NCI-H748 treated with DMSO at 0.1 percent for 48 hours (cell line): ENCODE measurements at regions not wholly inside any gene's neighbourhood (a gene's known extent, or its start where the extent isn't known, plus 50 kb on each side); places are given as distances from the start of the nearest gene placed in this dataset.

Source experiments
- DNase-seq: peaks from one replicate; lab custom pipeline; 2025; lab: John Stamatoyannopoulos, UW

DNA sequence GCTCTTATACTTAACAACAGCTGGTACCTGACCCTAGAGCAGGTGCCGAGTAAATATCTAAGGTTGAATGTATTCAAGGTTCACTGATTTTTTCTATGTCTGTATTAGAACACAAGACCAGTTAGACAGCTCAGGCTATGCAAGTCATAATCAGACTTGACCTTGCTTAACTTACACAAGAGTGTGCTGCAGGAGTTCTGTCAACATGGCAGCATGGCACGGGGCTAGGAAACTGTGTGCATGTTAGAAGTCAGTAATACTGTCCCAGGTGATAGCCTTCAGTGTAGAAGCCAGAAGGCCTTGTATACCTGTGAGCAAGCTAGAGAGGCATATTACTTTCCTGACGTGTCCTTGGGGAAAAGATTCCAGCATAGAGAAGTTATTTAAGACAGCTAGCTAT lies 253.1 kb downstream of the FAT3 start:
- no peak for DNase-seq

- no peak for DNase-seq
These were observed 255.9 kb downstream of the FAT3 start for GRCh38 chr11:92480499-92480898.

DNA sequence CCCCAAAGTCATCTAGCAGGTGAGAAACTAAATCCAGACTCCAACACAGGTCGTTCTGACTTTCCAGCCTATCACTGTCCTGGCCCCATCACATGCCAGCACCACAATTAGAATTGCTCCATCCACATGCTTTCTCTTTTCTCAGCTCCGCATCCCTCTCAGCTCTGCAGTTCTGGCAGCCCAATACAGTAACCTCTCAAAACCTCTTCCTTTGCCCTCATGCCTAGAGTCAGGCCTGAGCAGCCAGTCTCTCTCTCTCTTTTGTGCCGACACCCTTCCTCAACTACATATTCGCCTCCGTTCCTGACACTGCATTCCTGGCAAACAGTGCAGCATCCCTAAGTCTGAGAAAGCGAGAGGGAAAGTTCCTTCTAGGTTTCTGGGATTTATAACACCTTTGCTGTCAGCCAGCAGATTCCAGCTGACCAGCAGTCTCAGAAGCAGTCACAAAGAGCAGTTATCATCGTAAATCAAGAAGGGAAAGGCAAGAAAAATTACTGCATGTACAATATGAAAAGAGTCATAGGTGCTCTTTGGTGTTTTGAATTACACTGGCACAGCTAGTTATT lies 258.0 kb downstream of the FAT3 start:
- no peak for DNase-seq

- no peak for DNase-seq
These were observed 260.0 kb downstream of the FAT3 start for GRCh38 chr11:92484570-92484969.

DNA sequence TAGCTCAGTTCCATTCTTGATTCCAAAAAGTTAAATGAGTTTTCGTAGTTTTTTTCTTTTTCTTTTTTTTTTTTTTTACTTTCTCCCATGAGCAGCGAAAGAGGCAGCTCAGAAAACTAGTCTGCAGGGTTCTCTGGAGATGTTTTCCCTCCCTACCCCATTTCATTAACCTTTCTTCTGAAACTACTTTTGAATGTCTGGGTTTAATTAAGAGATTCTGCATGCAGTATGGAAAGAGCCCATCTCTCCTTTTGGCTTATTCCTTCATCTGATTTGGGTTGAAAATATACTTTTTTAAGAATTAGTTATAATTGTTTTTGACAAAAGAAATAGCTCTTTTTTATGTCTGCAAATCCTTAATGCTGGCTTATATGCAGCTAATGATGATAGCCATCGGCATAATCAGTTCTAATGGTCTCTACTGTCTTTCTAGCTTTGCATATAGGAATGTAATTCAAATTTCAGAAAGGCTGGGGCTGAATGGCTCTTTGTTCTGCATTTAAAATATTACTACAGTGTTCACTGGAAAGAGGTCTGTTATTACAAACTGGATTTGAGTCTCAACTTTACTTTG lies 265.3 kb downstream of the FAT3 start:
- no peak for DNase-seq

DNA sequence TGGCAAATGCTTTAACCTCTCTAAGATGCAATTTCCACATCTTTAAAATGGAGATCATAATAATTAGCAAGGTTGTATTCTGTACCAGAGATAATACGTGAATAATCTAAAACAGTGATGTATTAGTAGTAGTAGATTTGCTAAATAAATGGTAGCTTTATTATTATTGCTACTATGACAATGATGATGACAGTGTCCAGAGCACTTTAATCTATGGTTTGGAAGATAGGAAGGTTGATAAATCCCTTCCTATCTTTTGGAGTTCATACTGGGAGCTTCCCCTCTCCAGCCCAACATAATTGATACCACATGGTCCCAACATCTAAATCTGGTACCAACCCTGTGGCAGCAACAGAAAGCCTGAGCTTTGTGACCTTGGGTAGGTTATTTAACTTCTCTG lies 267.8 kb downstream of the FAT3 start:
- no peak for DNase-seq

DNA sequence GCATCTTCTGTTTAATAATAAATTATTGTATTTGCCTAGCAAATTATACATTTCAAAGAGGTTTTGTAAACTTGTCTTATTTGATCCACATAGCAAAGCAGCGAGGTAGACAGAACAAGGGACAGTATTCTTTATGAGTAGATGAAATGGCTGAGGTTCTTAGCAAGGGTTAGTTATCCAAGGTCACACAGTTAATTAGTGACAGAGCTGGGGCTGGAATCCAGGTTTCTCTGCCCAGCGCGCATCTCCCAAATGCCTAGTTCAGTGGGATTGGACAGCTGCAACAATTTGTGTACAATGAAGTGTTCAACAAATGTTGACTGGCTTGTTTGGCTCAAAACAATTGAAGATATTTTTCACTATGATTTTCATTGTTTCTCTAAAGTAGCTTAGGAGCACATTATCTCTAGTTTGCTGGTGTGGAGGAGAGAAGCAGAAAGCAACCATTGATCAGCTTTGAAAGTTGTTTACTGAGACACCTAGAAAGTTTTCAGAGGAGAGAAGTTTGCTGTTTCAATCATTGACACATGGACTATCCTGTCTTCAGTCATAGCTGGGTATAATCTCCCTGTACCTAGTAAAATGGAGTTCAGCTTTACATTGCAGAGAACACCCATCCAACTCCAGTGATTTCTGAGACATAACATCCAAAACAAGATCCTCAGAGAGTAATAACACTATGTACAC lies 270.6 kb downstream of the FAT3 start:
- no peak for DNase-seq

GRCh38 chr11:92500453-92500852 lies 275.8 kb downstream of the FAT3 start:
- DNase-seq = no peak

GRCh38 chr11:92501066-92501739 lies 276.6 kb downstream of the FAT3 start:
- DNase-seq = no peak

- DNase-seq = no peak
These were observed 279.4 kb downstream of the FAT3 start for GRCh38 chr11:92504004-92504403.

DNA sequence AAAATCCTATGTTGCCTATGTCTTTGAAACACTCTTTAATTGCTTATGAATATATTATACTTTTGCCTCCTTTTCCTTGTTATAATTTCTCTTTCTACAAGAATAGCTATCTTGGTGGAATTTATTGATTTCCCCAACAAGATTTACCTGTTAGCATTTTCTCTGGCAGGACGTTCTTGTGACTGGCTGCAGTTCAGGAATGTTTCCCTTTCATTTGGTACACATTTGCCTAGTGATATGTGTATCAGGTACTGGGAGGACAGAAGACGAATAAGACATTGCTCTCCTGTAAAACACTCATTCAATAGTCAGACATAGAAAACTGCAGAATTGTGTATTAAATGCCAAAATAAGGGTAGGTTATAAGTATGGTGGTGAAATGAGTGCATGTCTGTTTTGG lies 279.9 kb downstream of the FAT3 start:
- DNase-seq = no peak

GRCh38 chr11:92505689-92506088 lies 281.1 kb downstream of the FAT3 start:
- DNase-seq = no peak

GRCh38 chr11:92506809-92507336 lies 282.3 kb downstream of the FAT3 start:
- no peak for DNase-seq

DNA sequence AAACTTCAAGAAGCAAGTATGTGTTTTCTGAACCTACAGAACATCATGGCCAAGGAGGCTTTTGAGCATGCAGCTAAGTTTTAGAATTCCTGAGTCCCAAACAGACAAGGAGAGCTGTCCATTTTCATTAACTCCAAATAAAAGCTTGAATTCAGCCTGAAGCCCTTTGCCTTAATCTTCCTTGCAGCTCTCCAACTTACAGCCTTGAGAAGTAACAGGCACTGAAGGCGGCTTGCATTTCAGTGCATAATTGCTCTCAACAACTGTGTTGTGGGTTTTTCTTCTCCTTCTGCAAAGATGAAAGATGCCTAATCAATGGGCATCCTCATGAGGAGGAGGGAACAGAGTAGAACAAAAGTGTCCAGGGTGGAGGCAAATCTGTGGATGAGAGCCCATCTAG lies 286.0 kb downstream of the FAT3 start:
- DNase-seq = no peak

- no peak for DNase-seq
These were observed 287.0 kb downstream of the FAT3 start for GRCh38 chr11:92511522-92512203.

DNA sequence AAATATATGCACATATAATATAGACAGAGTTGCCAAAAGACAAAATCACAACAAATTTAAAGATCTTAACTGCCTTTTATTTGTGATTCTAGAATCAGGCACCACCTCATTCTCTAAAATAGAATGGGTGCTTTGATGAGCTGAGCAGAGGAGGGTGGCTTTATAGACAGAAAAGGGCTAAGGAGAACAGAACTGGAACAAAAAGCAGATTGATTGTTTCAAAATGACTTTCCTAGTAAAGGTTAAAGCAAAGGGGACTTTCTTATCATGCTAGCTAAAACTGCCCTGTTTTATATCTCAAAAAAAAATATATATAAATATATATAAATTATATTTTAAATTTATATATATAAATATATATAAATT lies 287.6 kb downstream of the FAT3 start:
- DNase-seq = no peak

DNA sequence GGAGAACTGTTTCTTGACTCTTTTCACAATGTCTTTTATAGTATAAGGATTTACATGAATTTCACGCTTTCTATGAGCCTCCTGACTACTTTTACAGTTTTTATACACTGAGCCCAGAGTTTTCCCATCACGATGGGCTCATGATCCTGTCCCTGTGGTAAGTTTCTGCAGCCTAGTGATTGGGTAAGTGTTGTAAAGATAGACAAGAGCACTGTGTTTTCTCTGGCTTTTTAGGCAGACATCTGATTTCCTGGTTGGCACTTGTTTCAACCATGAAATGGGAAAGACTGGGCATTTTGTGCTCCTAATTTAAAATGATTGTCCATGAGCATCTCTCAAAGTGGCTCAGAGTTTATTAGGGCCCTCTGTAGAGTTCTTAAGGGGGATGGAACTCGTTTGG lies 299.0 kb downstream of the FAT3 start:
- DNase-seq = no peak

- no peak for DNase-seq
These were observed 299.9 kb downstream of the FAT3 start for GRCh38 chr11:92524542-92524941.

DNA sequence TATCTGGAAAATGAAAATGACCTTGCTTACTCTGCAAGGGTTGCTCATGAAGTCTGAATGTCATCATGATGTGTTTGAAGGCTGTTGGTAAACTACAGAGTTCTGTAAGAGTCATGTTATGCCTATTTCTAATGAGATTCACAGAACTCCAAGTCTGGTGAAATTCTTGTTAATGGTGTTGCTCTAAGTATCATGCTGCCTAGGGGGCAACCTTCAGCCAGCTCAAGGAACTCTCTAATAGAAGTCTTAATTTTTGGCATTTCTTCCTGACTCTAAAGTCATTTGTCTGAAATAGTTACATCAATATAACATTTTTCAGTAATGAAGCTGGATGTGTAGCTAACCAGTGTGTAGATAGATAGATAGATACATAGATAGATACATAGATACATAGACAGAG lies 302.8 kb downstream of the FAT3 start:
- no peak for DNase-seq

- DNase-seq = no peak
These were observed 303.4 kb downstream of the FAT3 start for GRCh38 chr11:92528001-92528400.

DNA sequence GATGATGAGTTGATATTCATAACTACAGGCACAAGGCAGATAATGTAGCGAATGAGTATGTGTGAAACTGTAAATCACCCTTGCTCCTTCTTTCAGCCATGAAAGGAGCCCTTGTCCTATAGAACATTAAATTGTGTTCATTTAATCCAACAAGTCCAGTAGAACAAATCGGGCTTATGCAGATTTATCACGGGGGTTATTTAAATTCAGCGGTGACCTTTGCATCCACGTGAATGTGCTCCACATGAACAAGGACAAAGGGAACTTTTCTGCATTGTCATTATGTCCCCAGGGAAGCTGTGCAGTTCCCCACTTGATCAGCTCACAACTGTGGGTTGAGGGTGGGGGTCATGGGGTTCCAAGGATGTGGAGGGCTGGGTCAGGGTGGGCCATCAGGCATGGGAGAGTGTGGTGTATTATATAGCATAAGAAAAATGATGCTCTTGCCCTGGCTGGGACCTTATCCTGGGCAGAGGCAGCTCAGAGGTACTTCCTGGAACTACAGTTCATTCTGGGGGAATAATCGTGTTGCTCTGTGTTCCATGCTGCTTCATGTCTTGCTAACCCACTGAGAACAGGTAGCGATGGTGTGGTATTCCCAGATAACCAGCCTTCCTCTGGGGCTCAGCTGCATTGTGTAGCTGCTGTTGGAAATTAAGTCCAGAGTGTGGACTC lies 306.6 kb downstream of the FAT3 start:
- DNase-seq = no peak
